H9 (cell line): ENCODE measurements at regions not wholly inside any gene's neighbourhood (a gene's known extent, or its start where the extent isn't known, plus 50 kb on each side); places are given as distances from the start of the nearest gene placed in this dataset.

ENCODE experiments used
- DNase-seq: peaks from one replicate; pipeline ENCODE4 v3.0.0-alpha.2; 2017
- H2AFZ ChIP-seq: one replicate; pipeline ENCODE4 v1.6.1; 2013; ENCODE audit warnings: mild to moderate bottlenecking, low read length, control low read depth, moderate library complexity
- H2AK5ac ChIP-seq: 2 replicates; pipeline ENCODE4 v1.6.1; 2013; ENCODE audit warnings: low read length, control low read depth, mixed read lengths; ENCODE audit not compliant: insufficient read length
- H2BK120ac ChIP-seq: one replicate; pipeline ENCODE4 v1.6.1; 2013; ENCODE audit warnings: low read depth, mild to moderate bottlenecking, low read length, control low read depth, inconsistent platforms; ENCODE audit not compliant: poor library complexity, severe bottlenecking
- H2BK12ac ChIP-seq: 2 replicates; pipeline ENCODE4 v1.6.1; 2013; ENCODE audit warnings: low read length, control low read depth, mixed read lengths, low read depth; ENCODE audit not compliant: insufficient read length
- H2BK15ac ChIP-seq: 2 replicates; pipeline ENCODE4 v1.6.1; 2013; ENCODE audit warnings: low read depth, low read length, control low read depth
- H2BK20ac ChIP-seq: one replicate; pipeline ENCODE4 v1.6.1; 2013; ENCODE audit warnings: low read depth, mild to moderate bottlenecking, low read length, control low read depth, inconsistent platforms; ENCODE audit not compliant: poor library complexity, severe bottlenecking
- H2BK5ac ChIP-seq: 2 replicates; pipeline ENCODE4 v1.6.1; 2013; ENCODE audit warnings: low read length, control low read depth, mixed read lengths; ENCODE audit not compliant: insufficient read length
- H3K14ac ChIP-seq: 2 replicates; pipeline ENCODE4 v1.6.1; 2013; ENCODE audit warnings: low read length, control low read depth; ENCODE audit not compliant: insufficient read depth
- H3K18ac ChIP-seq: 2 replicates; pipeline ENCODE4 v1.6.1; 2013; ENCODE audit warnings: low read depth, mild to moderate bottlenecking, mixed read lengths, low read length, control low read depth; ENCODE audit not compliant: insufficient read length
- H3K23ac ChIP-seq: 2 replicates; pipeline ENCODE4 v1.6.1; 2013; ENCODE audit warnings: low read length, control low read depth, mixed read lengths, low read depth; ENCODE audit not compliant: insufficient read length
- H3K23me2 ChIP-seq: 2 replicates; pipeline ENCODE4 v1.6.1; 2013; ENCODE audit warnings: low read depth, mild to moderate bottlenecking, mixed read lengths, low read length, control low read depth; ENCODE audit not compliant: insufficient read length, poor library complexity, severe bottlenecking
- H3K27ac ChIP-seq: 2 replicates; pipeline ENCODE4 v1.5.1; 2013; ENCODE audit warnings: low read length, control low read depth, mixed read lengths, low read depth; ENCODE audit not compliant: insufficient read length
- H3K27me3 ChIP-seq: 2 replicates; pipeline ENCODE4 v1.6.1; 2013; ENCODE audit warnings: low read length, control low read depth, inconsistent platforms; ENCODE audit not compliant: insufficient read depth
- H3K4ac ChIP-seq: 2 replicates; pipeline ENCODE4 v1.6.1; 2013; ENCODE audit warnings: low read depth, mild to moderate bottlenecking, control low read depth, inconsistent platforms, low read length, moderate library complexity
- H3K4me1 ChIP-seq: 2 replicates; pipeline ENCODE4 v1.6.1; 2013; ENCODE audit warnings: low read length, control low read depth, inconsistent platforms; ENCODE audit not compliant: insufficient read depth
- H3K4me2 ChIP-seq: 2 replicates; pipeline ENCODE4 v1.6.1; 2013; ENCODE audit warnings: low read length, control low read depth, mixed read lengths; ENCODE audit not compliant: insufficient read length, insufficient read depth
- H3K56ac ChIP-seq: 2 replicates; pipeline ENCODE4 v1.6.1; 2013; ENCODE audit warnings: low read depth, mild to moderate bottlenecking, mixed read lengths, low read length, control low read depth; ENCODE audit not compliant: insufficient read length
- H3K79me1 ChIP-seq: 2 replicates; pipeline ENCODE4 v1.6.1; 2013; ENCODE audit warnings: low read depth, mild to moderate bottlenecking, moderate library complexity, low read length, control low read depth, inconsistent platforms; ENCODE audit not compliant: insufficient read depth, poor library complexity, severe bottlenecking
- H3K79me2 ChIP-seq: 2 replicates; pipeline ENCODE4 v1.6.1; 2013; ENCODE audit warnings: low read length, control low read depth, inconsistent platforms; ENCODE audit not compliant: insufficient read depth
- H3K9ac ChIP-seq: 2 replicates; pipeline ENCODE4 v1.6.1; 2013; ENCODE audit warnings: low read length, control low read depth, mixed read lengths; ENCODE audit not compliant: insufficient read length; ENCODE audit errors: extremely low read depth
- H3K9me3 ChIP-seq: one replicate; pipeline ENCODE4 v1.6.1; 2013; ENCODE audit warnings: low read depth, low read length, inconsistent platforms; ENCODE audit not compliant: control insufficient read depth
- H3T11ph ChIP-seq: one replicate; pipeline ENCODE4 v1.6.1; 2013; ENCODE audit warnings: mild to moderate bottlenecking, low read length, control low read depth, inconsistent platforms
- H4K20me1 ChIP-seq: one replicate; pipeline ENCODE4 v1.6.1; 2013; ENCODE audit not compliant: control insufficient read depth, insufficient read length, insufficient read depth
- H4K5ac ChIP-seq: 2 replicates; pipeline ENCODE4 v1.6.1; 2013; ENCODE audit warnings: low read depth, mild to moderate bottlenecking, mixed read lengths, low read length, control low read depth; ENCODE audit not compliant: insufficient read length
- H4K8ac ChIP-seq: replicated peaks from 2 replicates; pipeline ENCODE4 v1.6.1; 2013; ENCODE audit warnings: low read length, control low read depth, mixed read lengths, low read depth; ENCODE audit not compliant: insufficient read length
- H4K91ac ChIP-seq: 2 replicates; pipeline ENCODE4 v1.6.1; 2013; ENCODE audit warnings: low read depth, mild to moderate bottlenecking, moderate library complexity, mixed read lengths, low read length, control low read depth; ENCODE audit not compliant: insufficient read length
- H3K27ac Mint-ChIP-seq, 3 experiments: 2 replicates in 2 of 3; 3 replicates in 1 of 3; pipeline ENCODE4 v1.8.0; 2020 to 2021; ENCODE audit warnings: mixed read lengths in 3 of 3, mild to moderate bottlenecking in 1 of 3, moderate library complexity in 1 of 3
- H3K27me3 Mint-ChIP-seq: 2 replicates; pipeline ENCODE4 v1.8.0; 2021; ENCODE audit warnings: low read depth, mild to moderate bottlenecking, moderate library complexity, mixed read lengths
- H3K36me3 Mint-ChIP-seq, 3 experiments: 2 replicates in 2 of 3; 3 replicates in 1 of 3; pipeline ENCODE4 v1.8.0; 2020 to 2021; ENCODE audit warnings: low read depth in 3 of 3, mixed read lengths in 3 of 3; ENCODE audit not compliant: insufficient read depth in 1 of 3
- H3K4me1 Mint-ChIP-seq, 2 experiments: 2 replicates each; pipeline ENCODE4 v1.8.0; 2020; ENCODE audit warnings: mixed read lengths in 2 of 2
- H3K4me3 Mint-ChIP-seq, 2 experiments: 2 replicates in 1 of 2; 3 replicates in 1 of 2; pipeline ENCODE4 v1.8.0; 2020 to 2021; ENCODE audit warnings: mild to moderate bottlenecking in 2 of 2, mixed read lengths in 2 of 2, moderate library complexity in 1 of 2
- H3K9me3 Mint-ChIP-seq, 2 experiments: 2 replicates in 1 of 2; 3 replicates in 1 of 2; pipeline ENCODE4 v1.8.0; 2020; ENCODE audit warnings: mild to moderate bottlenecking in 2 of 2, mixed read lengths in 2 of 2, moderate library complexity in 1 of 2
- WGBS: extraction: QIAGEN DNeasy Blood & Tissue Kit; methylation state at CpG from one replicate; pipeline ENCODE4 v1.1.7; 2013; ENCODE audit warnings: missing lambda C conversion rate, low lambda C conversion rate, mixed read lengths; ENCODE audit not compliant: insufficient read length; ENCODE audit errors: extremely low coverage; 5-methylcytosine and 5-hydroxymethylcytosine counted together
- TF ChIP-seq, protein P1 (sequence below): fragments of 200-600 bp; sonication (generic); conservative IDR thresholded peaks from 3 replicates; pipeline ENCODE4 v1.8.0; 2021; ENCODE audit warnings: antibody characterized with exemption, mild to moderate bottlenecking

GRCh38 chr13:39108783-39109182 lies 70.5 kb downstream of the NHLRC3 start:
- Histone ChIP-seq H3K27ac (no peak overlapping the region), H4K8ac (no peak overlapping the region), H3K79me2 (no peaks in the 10 kb centered on the region), H3K79me1 (no peaks in the 10 kb centered on the region), H4K5ac (no peak overlapping the region), H4K91ac (no peak overlapping the region), H2BK12ac (no peak overlapping the region), H3K27me3 (no peaks in the 10 kb centered on the region), H3K9ac (no peak overlapping the region), H3K4me2 (no peak overlapping the region), H3K23ac (no peak overlapping the region), H2AFZ (no peak overlapping the region), H4K20me1 (no peaks in the 10 kb centered on the region), H3K56ac (no peak overlapping the region), H2BK15ac (no peak overlapping the region), H2BK20ac (no peak overlapping the region), H3K9me3 (no peaks in the 10 kb centered on the region), H3K14ac (no peak overlapping the region), H3K23me2 (no peaks in the 10 kb centered on the region), H2AK5ac (no peak overlapping the region), H3K18ac (no peak overlapping the region), H2BK120ac (no peak overlapping the region), H3K4me1 (no peaks in the 10 kb centered on the region), H3T11ph (no peak overlapping the region), H3K4ac (no peak overlapping the region), H2BK5ac (no peak overlapping the region)
- no peak for DNase-seq
- Mint-ChIP-seq H3K4me1 (peaks cover 0 to 5% of the 10 kb centered on the region in 2 experiments; a peak in 1 of 4 replicates), H3K27me3 (peaks cover 3% of the 10 kb centered on the region; the same call in 1 of the 2 replicates), H3K9me3 (no peaks in the 10 kb centered on the region; a peak in 1 of 5 replicates), H3K27ac (no peak overlapping the region; a peak in 1 of 7 replicates), H3K4me3 (no peak overlapping the region), H3K36me3 (no peaks in the 10 kb centered on the region)
- WGBS, result no CpG with 5 or more reads among the region's 2 CpGs
- TF ChIP-seq, protein P1, sequence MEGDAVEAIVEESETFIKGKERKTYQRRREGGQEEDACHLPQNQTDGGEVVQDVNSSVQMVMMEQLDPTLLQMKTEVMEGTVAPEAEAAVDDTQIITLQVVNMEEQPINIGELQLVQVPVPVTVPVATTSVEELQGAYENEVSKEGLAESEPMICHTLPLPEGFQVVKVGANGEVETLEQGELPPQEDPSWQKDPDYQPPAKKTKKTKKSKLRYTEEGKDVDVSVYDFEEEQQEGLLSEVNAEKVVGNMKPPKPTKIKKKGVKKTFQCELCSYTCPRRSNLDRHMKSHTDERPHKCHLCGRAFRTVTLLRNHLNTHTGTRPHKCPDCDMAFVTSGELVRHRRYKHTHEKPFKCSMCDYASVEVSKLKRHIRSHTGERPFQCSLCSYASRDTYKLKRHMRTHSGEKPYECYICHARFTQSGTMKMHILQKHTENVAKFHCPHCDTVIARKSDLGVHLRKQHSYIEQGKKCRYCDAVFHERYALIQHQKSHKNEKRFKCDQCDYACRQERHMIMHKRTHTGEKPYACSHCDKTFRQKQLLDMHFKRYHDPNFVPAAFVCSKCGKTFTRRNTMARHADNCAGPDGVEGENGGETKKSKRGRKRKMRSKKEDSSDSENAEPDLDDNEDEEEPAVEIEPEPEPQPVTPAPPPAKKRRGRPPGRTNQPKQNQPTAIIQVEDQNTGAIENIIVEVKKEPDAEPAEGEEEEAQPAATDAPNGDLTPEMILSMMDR, result no peak
